Stimulated activated naive CD8-positive, alpha-beta T cell treated with anti-CD3 and anti-CD28 coated beads, Interleukin-15, Interleukin-2, amounts not matched to agents 100 ng/mL and 50 ng/mL, for 24 hours (primary cell): ENCODE measurements at regions not wholly inside any gene's neighbourhood (a gene's known extent, or its start where the extent isn't known, plus 50 kb on each side); places are given as distances from the start of the nearest gene placed in this dataset.

ENCODE experiments used
- H3K27ac Mint-ChIP-seq: one replicate; pipeline ENCODE4 v1.8.0; 2021; ENCODE audit warnings: mild to moderate bottlenecking, mixed read lengths
- H3K27me3 Mint-ChIP-seq: one replicate; pipeline ENCODE4 v1.8.0; 2021; ENCODE audit warnings: mixed read lengths
- H3K36me3 Mint-ChIP-seq: one replicate; pipeline ENCODE4 v1.8.0; 2021; ENCODE audit warnings: low read depth, mixed read lengths
- H3K4me1 Mint-ChIP-seq: one replicate; pipeline ENCODE4 v1.8.0; 2021; ENCODE audit warnings: low read depth, mixed read lengths
- H3K4me3 Mint-ChIP-seq: one replicate; pipeline ENCODE4 v1.8.0; 2021; ENCODE audit warnings: mild to moderate bottlenecking, mixed read lengths
- H3K9me3 Mint-ChIP-seq: one replicate; pipeline ENCODE4 v1.8.0; 2021; ENCODE audit warnings: mixed read lengths

GRCh38 chr12:114884575-114884974 is 200.6 kb upstream of the TBX3 start:
- Mint-ChIP-seq H3K9me3 (no peaks in the 10 kb centered on the region), H3K4me1 (no peaks in the 10 kb centered on the region), H3K36me3 (no peaks in the 10 kb centered on the region), H3K27me3 (no peaks in the 10 kb centered on the region), H3K27ac (no peak overlapping the region), H3K4me3 (no peak overlapping the region)

- Mint-ChIP-seq H3K27ac (no peak overlapping the region), H3K4me3 (no peak overlapping the region), H3K4me1 (no peaks in the 10 kb centered on the region), H3K9me3 (no peaks in the 10 kb centered on the region), H3K27me3 (no peaks in the 10 kb centered on the region), H3K36me3 (no peaks in the 10 kb centered on the region)
Observed at GRCh38 chr12:114882083-114882482, 198.1 kb upstream of the TBX3 start.

- H3K36me3 Mint-ChIP-seq, result no peaks in the 10 kb centered on the region
- no peak overlapping the region for H3K27ac Mint-ChIP-seq
- no peaks in the 10 kb centered on the region for H3K4me1 Mint-ChIP-seq
- no peaks in the 10 kb centered on the region for H3K27me3 Mint-ChIP-seq
- H3K4me3 Mint-ChIP-seq, result no peak overlapping the region
- H3K9me3 Mint-ChIP-seq, result peaks cover 3% of the 10 kb centered on the region
Observed at GRCh38 chr12:114879354-114879753, 195.4 kb upstream of the TBX3 start.

- H3K27me3 Mint-ChIP-seq, result no peaks in the 10 kb centered on the region
- H3K36me3 Mint-ChIP-seq, result no peaks in the 10 kb centered on the region
- no peak overlapping the region for H3K4me3 Mint-ChIP-seq
- H3K4me1 Mint-ChIP-seq, result no peaks in the 10 kb centered on the region
- H3K27ac Mint-ChIP-seq, result no peak overlapping the region
- peaks cover 3% of the 10 kb centered on the region for H3K9me3 Mint-ChIP-seq
Observed at GRCh38 chr12:114878781-114879180, 194.8 kb upstream of the TBX3 start.

- Mint-ChIP-seq H3K4me3 (no peak overlapping the region), H3K9me3 (peaks cover 3% of the 10 kb centered on the region), H3K27me3 (no peaks in the 10 kb centered on the region), H3K4me1 (no peaks in the 10 kb centered on the region), H3K27ac (no peak overlapping the region), H3K36me3 (no peaks in the 10 kb centered on the region)
Observed at GRCh38 chr12:114876968-114877680, 193.1 kb upstream of the TBX3 start.

GRCh38 chr12:114875313-114875712 is 191.3 kb upstream of the TBX3 start:
- H3K4me3 Mint-ChIP-seq, result no peak overlapping the region
- H3K36me3 Mint-ChIP-seq, result no peaks in the 10 kb centered on the region
- H3K9me3 Mint-ChIP-seq, result peaks cover 3% of the 10 kb centered on the region
- no peaks in the 10 kb centered on the region for H3K27me3 Mint-ChIP-seq
- no peak overlapping the region for H3K27ac Mint-ChIP-seq
- H3K4me1 Mint-ChIP-seq, result no peaks in the 10 kb centered on the region

GRCh38 chr12:114873656-114874055 is 189.7 kb upstream of the TBX3 start:
- Mint-ChIP-seq H3K4me3 (no peak overlapping the region), H3K36me3 (no peaks in the 10 kb centered on the region), H3K4me1 (no peaks in the 10 kb centered on the region), H3K27ac (no peak overlapping the region), H3K9me3 (peaks cover 3% of the 10 kb centered on the region), H3K27me3 (no peaks in the 10 kb centered on the region)

- Mint-ChIP-seq H3K9me3 (peaks cover 9% of the 10 kb centered on the region), H3K36me3 (no peaks in the 10 kb centered on the region), H3K4me1 (no peaks in the 10 kb centered on the region), H3K27me3 (no peaks in the 10 kb centered on the region), H3K27ac (no peak overlapping the region), H3K4me3 (no peak overlapping the region)
Observed at GRCh38 chr12:114868995-114869834, 185.2 kb upstream of the TBX3 start.

GRCh38 chr12:114866331-114866730 is 182.4 kb upstream of the TBX3 start:
- Mint-ChIP-seq H3K36me3 (no peaks in the 10 kb centered on the region), H3K27me3 (no peaks in the 10 kb centered on the region), H3K9me3 (peaks cover 11% of the 10 kb centered on the region), H3K27ac (no peak overlapping the region), H3K4me1 (no peaks in the 10 kb centered on the region), H3K4me3 (no peak overlapping the region)

GRCh38 chr12:114864837-114865551 is 181.0 kb upstream of the TBX3 start:
- no peaks in the 10 kb centered on the region for H3K36me3 Mint-ChIP-seq
- H3K27ac Mint-ChIP-seq, result no peak overlapping the region
- H3K9me3 Mint-ChIP-seq, result peaks cover 18% of the 10 kb centered on the region
- H3K4me3 Mint-ChIP-seq, result no peak overlapping the region
- no peaks in the 10 kb centered on the region for H3K4me1 Mint-ChIP-seq
- no peaks in the 10 kb centered on the region for H3K27me3 Mint-ChIP-seq

- Mint-ChIP-seq H3K27me3 (no peaks in the 10 kb centered on the region), H3K27ac (no peak overlapping the region)
Observed at GRCh38 chr12:114863911-114864310, 179.9 kb upstream of the TBX3 start.

GRCh38 chr12:114860969-114861368 is 177.0 kb upstream of the TBX3 start:
- Mint-ChIP-seq H3K4me1 (no peaks in the 10 kb centered on the region), H3K27me3 (no peaks in the 10 kb centered on the region), H3K9me3 (peaks cover 15% of the 10 kb centered on the region), H3K36me3 (no peaks in the 10 kb centered on the region), H3K27ac (no peak overlapping the region), H3K4me3 (no peak overlapping the region)

More at GRCh38 chr12:114863911-114864310, 179.9 kb upstream of the TBX3 start:
- Mint-ChIP-seq H3K4me3 (no peak overlapping the region), H3K36me3 (no peaks in the 10 kb centered on the region), H3K4me1 (no peaks in the 10 kb centered on the region), H3K9me3 (peaks cover 21% of the 10 kb centered on the region)

- Mint-ChIP-seq H3K27me3 (no peaks in the 10 kb centered on the region), H3K4me3 (no peak overlapping the region), H3K4me1 (no peaks in the 10 kb centered on the region), H3K9me3 (peaks cover 15% of the 10 kb centered on the region), H3K27ac (no peak overlapping the region), H3K36me3 (no peaks in the 10 kb centered on the region)
Observed at GRCh38 chr12:114858388-114859146, 174.6 kb upstream of the TBX3 start.

GRCh38 chr12:114855678-114856077 is 171.7 kb upstream of the TBX3 start:
- H3K4me3 Mint-ChIP-seq, result no peak overlapping the region

More at GRCh38 chr12:114855678-114856077, 171.7 kb upstream of the TBX3 start:
- Mint-ChIP-seq H3K4me1 (no peaks in the 10 kb centered on the region), H3K27me3 (no peaks in the 10 kb centered on the region), H3K36me3 (no peaks in the 10 kb centered on the region), H3K27ac (no peak overlapping the region), H3K9me3 (peaks cover 11% of the 10 kb centered on the region)
